G401.6 (cell line): ENCODE measurements at regions not wholly inside any gene's neighbourhood (a gene's known extent, or its start where the extent isn't known, plus 50 kb on each side); places are given as distances from the start of the nearest gene placed in this dataset.
A peak's percentile ranks its signal among the peaks of the same experiment; 100 is the strongest.
"Not testable (repeated sequence)": the region's sequence is repeated elsewhere in the genome, so short reads cannot be mapped to it uniquely, and the experiment has no call there.

Experiments
- FAIRE-seq: peaks from 2 replicates; lab custom pipeline; 2012; peaks lifted over from hg19 to GRCh38; lab: Jason Lieb, UNC

GRCh38 chr2:149857344-149857743, 269.8 kb upstream of the MMADHC start:
- peak; percentile 79 for FAIRE-seq

- not testable (repeated sequence) for FAIRE-seq
Observed at GRCh38 chr2:149855859-149856258, 268.3 kb upstream of the MMADHC start.

- no peak for FAIRE-seq
Observed at GRCh38 chr2:149849591-149849990, 262.0 kb upstream of the MMADHC start.

GRCh38 chr2:149849136-149849535, 261.6 kb upstream of the MMADHC start:
- FAIRE-seq: no peak

GRCh38 chr2:149841396-149841795, 253.8 kb upstream of the MMADHC start:
- no peak for FAIRE-seq

- FAIRE-seq: no peak
Observed at GRCh38 chr2:149832324-149832723, 244.7 kb upstream of the MMADHC start.

GRCh38 chr2:149828520-149829210, 241.1 kb upstream of the MMADHC start:
- no peak for FAIRE-seq

- no peak for FAIRE-seq
Observed at GRCh38 chr2:149827585-149828126, 240.1 kb upstream of the MMADHC start.

GRCh38 chr2:149826471-149827125, 239.0 kb upstream of the MMADHC start:
- FAIRE-seq: no peak

- no peak for FAIRE-seq
Observed at GRCh38 chr2:149825473-149825872, 237.9 kb upstream of the MMADHC start.

- FAIRE-seq: no peak
Observed at GRCh38 chr2:149824136-149824535, 236.6 kb upstream of the MMADHC start.

- FAIRE-seq: no peak
Observed at GRCh38 chr2:149819356-149819957, 231.9 kb upstream of the MMADHC start.

GRCh38 chr2:149816756-149817551, 229.4 kb upstream of the MMADHC start:
- FAIRE-seq: peak; percentile 92

- peak; percentile 86 for FAIRE-seq
Observed at GRCh38 chr2:149815941-149816340, 228.4 kb upstream of the MMADHC start.

GRCh38 chr2:149814901-149815300, 227.3 kb upstream of the MMADHC start:
- no peak for FAIRE-seq

GRCh38 chr2:149814049-149814448, 226.5 kb upstream of the MMADHC start:
- no peak for FAIRE-seq

- FAIRE-seq: peak; percentile 87
Observed at GRCh38 chr2:149808556-149808955, 221.0 kb upstream of the MMADHC start.

GRCh38 chr2:149806651-149807050, 219.1 kb upstream of the MMADHC start:
- peak; percentile 84 for FAIRE-seq

- peak; percentile 66 for FAIRE-seq
Observed at GRCh38 chr2:149800624-149801542, 213.3 kb upstream of the MMADHC start.

- FAIRE-seq: peak; percentile 97
Observed at GRCh38 chr2:149799013-149799705, 211.6 kb upstream of the MMADHC start.

- no peak for FAIRE-seq
Observed at GRCh38 chr2:149797030-149797429, 209.5 kb upstream of the MMADHC start.
